ENCODE measurements at regions not wholly inside any gene's neighbourhood (a gene's known extent, or its start where the extent isn't known, plus 50 kb on each side); places are given as distances from the start of the nearest gene placed in this dataset.
A peak's percentile ranks its signal among the peaks of the same experiment; 100 is the strongest.
"Not testable (repeated sequence)": the region's sequence is repeated elsewhere in the genome, so short reads cannot be mapped to it uniquely, and the experiment has no call there.

GRCh38 chr3:16004812-16005211, 169.7 kb upstream of the GALNT15 start:
- no peak for DNase-seq (ENCODE audit: low read depth)
- no peak overlapping the region for H3K4me3 ChIP-seq (replicated peaks; ENCODE audit: low read depth, low read length)
- no peak for TF ChIP-seq CTCF (IDR thresholded peaks at IDR 0.05; ENCODE audit: low read length, missing control alignments)

GRCh38 chr3:16011376-16011775, 163.1 kb upstream of the GALNT15 start:
- no peak for DNase-seq (ENCODE audit: low read depth)
- no peak for TF ChIP-seq CTCF (IDR thresholded peaks at IDR 0.05; ENCODE audit: low read length, missing control alignments)
- no peak overlapping the region for H3K4me3 ChIP-seq (replicated peaks; ENCODE audit: low read depth, low read length)

- H3K4me3 ChIP-seq (replicated peaks; ENCODE audit: low read depth, low read length), result no peak overlapping the region
- TF ChIP-seq CTCF (IDR thresholded peaks at IDR 0.05; ENCODE audit: low read length, missing control alignments), result no peak
- peak; percentile 26 for DNase-seq (ENCODE audit: low read depth)
These were observed 162.4 kb upstream of the GALNT15 start for GRCh38 chr3:16012086-16012485.

GRCh38 chr3:16013568-16013967, 160.9 kb upstream of the GALNT15 start:
- no peak for TF ChIP-seq CTCF (IDR thresholded peaks at IDR 0.05; ENCODE audit: low read length, missing control alignments)
- DNase-seq (ENCODE audit: low read depth), result peak; percentile 51
- no peak overlapping the region for H3K4me3 ChIP-seq (replicated peaks; ENCODE audit: low read depth, low read length)

- not testable (repeated sequence) for DNase-seq (ENCODE audit: low read depth); H3K4me3 ChIP-seq (replicated peaks; ENCODE audit: low read depth, low read length)
These were observed 152.7 kb upstream of the GALNT15 start for GRCh38 chr3:16021801-16022200.

GRCh38 chr3:16023881-16024280, 150.6 kb upstream of the GALNT15 start:
- not testable (repeated sequence) for DNase-seq (ENCODE audit: low read depth); H3K4me3 ChIP-seq (replicated peaks; ENCODE audit: low read depth, low read length)

GRCh38 chr3:16024548-16024947, 149.9 kb upstream of the GALNT15 start:
- no peak for TF ChIP-seq CTCF (IDR thresholded peaks at IDR 0.05; ENCODE audit: low read length, missing control alignments)
- no peak overlapping the region for H3K4me3 ChIP-seq (replicated peaks; ENCODE audit: low read depth, low read length)
- DNase-seq (ENCODE audit: low read depth), result no peak

- no peak for DNase-seq (ENCODE audit: low read depth)
- no peak overlapping the region for H3K4me3 ChIP-seq (replicated peaks; ENCODE audit: low read depth, low read length)
- no peak for TF ChIP-seq CTCF (IDR thresholded peaks at IDR 0.05; ENCODE audit: low read length, missing control alignments)
These were observed 147.7 kb upstream of the GALNT15 start for GRCh38 chr3:16026753-16027152.

Measured in fibroblast of pulmonary artery (primary cell).